HG02938 (cell line): ENCODE measurements at regions not wholly inside any gene's neighbourhood (a gene's known extent, or its start where the extent isn't known, plus 50 kb on each side); places are given as distances from the start of the nearest gene placed in this dataset.

ENCODE experiments used
- ATAC-seq: cut with Tn5 transposase; IDR thresholded peaks from one replicate; pipeline ENCODE4 v1.9.1; 2021; ENCODE audit warnings: mild to moderate bottlenecking, moderate library complexity; ENCODE audit not compliant: unreplicated experiment

GRCh38 chr7:32194537-32194936, 124.3 kb upstream of the PDE1C start:
- no peak for ATAC-seq

- no peak for ATAC-seq
Observed at GRCh38 chr7:32191305-32191704, 121.1 kb upstream of the PDE1C start.

GRCh38 chr7:32179567-32179966, 109.4 kb upstream of the PDE1C start:
- ATAC-seq = no peak

- no peak for ATAC-seq
Observed at GRCh38 chr7:32178677-32179366, 108.6 kb upstream of the PDE1C start.

- ATAC-seq = no peak
Observed at GRCh38 chr7:32177232-32177631, 107.0 kb upstream of the PDE1C start.

GRCh38 chr7:32175099-32175498, 104.9 kb upstream of the PDE1C start:
- no peak for ATAC-seq

GRCh38 chr7:32171248-32171647, 101.0 kb upstream of the PDE1C start:
- no peak for ATAC-seq

GRCh38 chr7:32170838-32171237, 100.6 kb upstream of the PDE1C start:
- no peak for ATAC-seq

- ATAC-seq = no peak
Observed at GRCh38 chr7:32169228-32169627, 99.0 kb upstream of the PDE1C start.

- no peak for ATAC-seq
Observed at GRCh38 chr7:32167815-32168214, 97.6 kb upstream of the PDE1C start.

GRCh38 chr7:32167256-32167655, 97.0 kb upstream of the PDE1C start:
- ATAC-seq = no peak

- ATAC-seq = no peak
Observed at GRCh38 chr7:32164341-32164996, 94.3 kb upstream of the PDE1C start.

- no peak for ATAC-seq
Observed at GRCh38 chr7:32163896-32164295, 93.7 kb upstream of the PDE1C start.

GRCh38 chr7:32163141-32163806, 93.1 kb upstream of the PDE1C start:
- ATAC-seq = no peak

- no peak for ATAC-seq
Observed at GRCh38 chr7:32161708-32162107, 91.5 kb upstream of the PDE1C start.

- no peak for ATAC-seq
Observed at GRCh38 chr7:32158751-32159745, 88.8 kb upstream of the PDE1C start.

- ATAC-seq = no peak
Observed at GRCh38 chr7:32158076-32158475, 87.9 kb upstream of the PDE1C start.

GRCh38 chr7:32155712-32156111, 85.5 kb upstream of the PDE1C start:
- ATAC-seq = no peak

- no peak for ATAC-seq
Observed at GRCh38 chr7:32154797-32155196, 84.6 kb upstream of the PDE1C start.

- ATAC-seq = no peak
Observed at GRCh38 chr7:32153006-32153405, 82.8 kb upstream of the PDE1C start.

- no peak for ATAC-seq
Observed at GRCh38 chr7:32152576-32152975, 82.4 kb upstream of the PDE1C start.
